HCT116 (cell line): ENCODE measurements at regions not wholly inside any gene's neighbourhood (a gene's known extent, or its start where the extent isn't known, plus 50 kb on each side); places are given as distances from the start of the nearest gene placed in this dataset.

Experiments
- ATAC-seq: fragments of 200-7000 bp; cut with Tn5 transposase; 2 replicates; pipeline ENCODE4 v1.9.1; 2020; ENCODE audit warnings: mild to moderate bottlenecking, moderate library complexity
- BruUV-seq: library from RNA; stranded (reverse); fragments of 400-500 nt; replicated peaks from 2 replicates; lab custom pipeline; 2021; lab: Mats Ljungman, UMichigan
- CTCF ChIA-PET: fragments of 300-600 bp; sonication (Branson Sonifier 250); formaldehyde crosslinking; loops from one replicate; lab custom pipeline; 2021; ENCODE audit warnings: antibody characterized with exemption; lab: Charles Lee
- POLR2A ChIA-PET: fragments of 300-600, 350-600 bp; sonication (Branson Sonifier 250); formaldehyde crosslinking; loops from one replicate; lab custom pipeline; 2021; ENCODE audit warnings: antibody characterized with exemption; lab: Charles Lee
- RAD21 ChIA-PET, 2 experiments: fragments of 300-600 bp; sonication (Branson Sonifier 250); formaldehyde crosslinking; loops; one replicate each; lab custom pipeline; 2023; ENCODE audit warnings: low total read pairs in 2 of 2; ENCODE audit not compliant: uncharacterized antibody in 2 of 2, unreplicated experiment in 2 of 2, low non-redundant PET in 1 of 2; lab: Charles Lee
- DNase-seq: peaks from one replicate; pipeline ENCODE4 v3.0.0-alpha.2; 2010; ENCODE audit warnings: low read depth, low spot score
- H2AFZ ChIP-seq: fragments of 200-600 bp; shearing (Covaris generic), sonication (generic); 2 replicates; pipeline ENCODE4 v1.6.1; 2017; ENCODE audit warnings: low read depth, mixed run types, mixed read lengths, antibody characterized with exemption, low read length; ENCODE audit not compliant: poor library complexity, severe bottlenecking
- H3K27ac ChIP-seq: 2 replicates; pipeline ENCODE4 v1.5.1; 2012; ENCODE audit warnings: low read depth, low read length
- H3K27me3 ChIP-seq: fragments of 200-600 bp; sonication (generic); 2 replicates; pipeline ENCODE4 v1.6.1; 2016; ENCODE audit warnings: mixed run types, low read length, mixed read lengths; ENCODE audit not compliant: insufficient read depth
- H3K36me3 ChIP-seq, 2 experiments: fragments of 200-500 bp in 1 of 2; fragments of 200-600 bp in 1 of 2; sonication (Bioruptor generic) in 1 of 2; sonication (generic) in 1 of 2; 2 replicates each; pipeline versions ENCODE4 v1.5.1 to v1.6.1; 2014 to 2016; ENCODE audit warnings: low read length in 2 of 2, inconsistent platforms in 1 of 2, mixed read lengths in 1 of 2, mixed run types in 1 of 2; ENCODE audit not compliant: insufficient read depth in 2 of 2, control insufficient read depth in 1 of 2
- H3K4me1 ChIP-seq, 2 experiments: fragments of 200-600 bp in 1 of 2; sonication (generic) in 1 of 2; 2 replicates each; pipeline versions ENCODE4 v1.5.1 to v1.6.1; 2012 to 2017; ENCODE audit warnings: low read length in 2 of 2, inconsistent platforms in 1 of 2, mild to moderate bottlenecking in 1 of 2, mixed read lengths in 1 of 2, mixed run types in 1 of 2, moderate library complexity in 1 of 2; ENCODE audit not compliant: insufficient read depth in 2 of 2, control insufficient read depth in 1 of 2
- H3K4me2 ChIP-seq: fragments of 200-600 bp; sonication (generic); 2 replicates; pipeline ENCODE4 v1.6.1; 2017; ENCODE audit warnings: mixed run types, low read length, mixed read lengths
- H3K4me3 ChIP-seq, 2 experiments: fragments of 200-600 bp in 1 of 2; sonication (generic) in 1 of 2; replicated peaks in 1 of 2; 2 replicates each; pipeline ENCODE4 v1.5.1; 2011 to 2016; ENCODE audit warnings: low read length in 2 of 2, control low read depth in 1 of 2, low read depth in 1 of 2, mild to moderate bottlenecking in 1 of 2, mixed read lengths in 1 of 2, mixed run types in 1 of 2
- H3K79me2 ChIP-seq: fragments of 200-600 bp; sonication (generic); 2 replicates; pipeline ENCODE4 v1.6.1; 2017; ENCODE audit warnings: mild to moderate bottlenecking, mixed run types, low read length, moderate library complexity, mixed read lengths; ENCODE audit not compliant: insufficient read depth
- H3K9ac ChIP-seq: fragments of 200-600 bp; sonication (generic); 2 replicates; pipeline ENCODE4 v1.6.1; 2016; ENCODE audit warnings: low read length, mixed read lengths
- H3K9me2 ChIP-seq: fragments of 200-600 bp; sonication (generic), shearing (Covaris generic); 2 replicates; pipeline ENCODE4 v1.6.1; 2017; ENCODE audit warnings: mixed run types, mild to moderate bottlenecking, moderate library complexity; ENCODE audit not compliant: insufficient read depth
- H3K9me3 ChIP-seq, 2 experiments: fragments of 200-500 bp in 1 of 2; fragments of 200-600 bp in 1 of 2; sonication (Bioruptor generic) in 1 of 2; sonication (generic) in 1 of 2; 2 replicates each; pipeline ENCODE4 v1.6.1; 2014 to 2017; ENCODE audit warnings: low read length in 2 of 2, mixed read lengths in 2 of 2, inconsistent platforms in 1 of 2, low read depth in 1 of 2, mild to moderate bottlenecking in 1 of 2, mixed run types in 1 of 2, moderate library complexity in 1 of 2; ENCODE audit not compliant: control insufficient read depth in 1 of 2, insufficient read depth in 1 of 2
- H4K20me1 ChIP-seq: fragments of 200-600 bp; sonication (generic), shearing (Covaris generic); 2 replicates; pipeline ENCODE4 v1.6.1; 2017; ENCODE audit warnings: mixed run types, mild to moderate bottlenecking, moderate library complexity; ENCODE audit not compliant: insufficient read depth
- CBX3 ChIP-seq: IDR thresholded peaks from 2 replicates; pipeline ENCODE4 v1.6.1; 2012; ENCODE audit warnings: low read depth
- EGR1 ChIP-seq: IDR thresholded peaks from 2 replicates; pipeline ENCODE4 v1.6.1; 2012; ENCODE audit warnings: low read depth
- EZH2phosphoT487 ChIP-seq: fragments of 200-600 bp; IDR thresholded peaks from 2 replicates; pipeline ENCODE4 v1.6.1; 2018; ENCODE audit warnings: antibody characterized with exemption, borderline replicate concordance
- POLR2A ChIP-seq: IDR thresholded peaks from 2 replicates; pipeline ENCODE4 v1.7.0; 2011; ENCODE audit warnings: borderline replicate concordance; ENCODE audit not compliant: insufficient read depth, insufficient read length; ENCODE audit errors: extremely low read depth
- POLR2AphosphoS5 ChIP-seq: IDR thresholded peaks from 2 replicates; pipeline ENCODE4 v1.6.1; 2011; ENCODE audit warnings: mild to moderate bottlenecking, low read depth, low read length, moderate library complexity
- REST ChIP-seq: IDR thresholded peaks from 2 replicates; pipeline ENCODE4 v1.6.1; 2012; ENCODE audit warnings: low read depth
- TCF7L2 ChIP-seq: IDR thresholded peaks from 2 replicates; pipeline ENCODE4 v1.7.0; 2011; ENCODE audit warnings: borderline replicate concordance, inconsistent platforms; ENCODE audit not compliant: insufficient read depth, insufficient read length; ENCODE audit errors: extremely low read depth
- intact Hi-C: fragments of 100-400 bp; cut with micrococcal nuclease; formaldehyde crosslinking; loops from 2 replicates; pipeline ENCODE4 v1.10.0; 2022

- no peak overlapping the region for H3K4me2 ChIP-seq
- no peak overlapping the region for H3K4me3 ChIP-seq
- intact Hi-C loops = no loop called here
- POLR2A ChIA-PET = no interaction called here
- H3K79me2 ChIP-seq = no peaks in the 10 kb centered on the region
- H3K9me3 ChIP-seq = no peaks in the 10 kb centered on the region
- H3K4me1 ChIP-seq = no peaks in the 10 kb centered on the region
- no peaks in the 10 kb centered on the region for H4K20me1 ChIP-seq
- no peak for ATAC-seq
- no peak overlapping the region for H2AFZ ChIP-seq
- no peak for DNase-seq
- no peaks in the 10 kb centered on the region for H3K9me2 ChIP-seq
- RAD21 ChIA-PET = no interaction called here
- no peaks in the 10 kb centered on the region for H3K36me3 ChIP-seq
- peaks cover 32% of the 10 kb centered on the region for H3K27me3 ChIP-seq
- no TSS peak for BruUV-seq
- TF ChIP-seq REST (no peak), POLR2AphosphoS5 (no peak), TCF7L2 (no peak), CBX3 (no peak), EZH2phosphoT487 (no peak), EGR1 (no peak), POLR2A (no peak)
- H3K27ac ChIP-seq = no peak overlapping the region
- CTCF ChIA-PET = no interaction called here
- no peak overlapping the region for H3K9ac ChIP-seq
Observed at GRCh38 chr11:130815097-130815802, 101.0 kb downstream of the SNX19 start.
